B cell (primary cell): ENCODE measurements at regions not wholly inside any gene's neighbourhood (a gene's known extent, or its start where the extent isn't known, plus 50 kb on each side); places are given as distances from the start of the nearest gene placed in this dataset.

Source experiments
- ATAC-seq: fragments of 200-7000 bp; cut with Tn5 transposase; one replicate; pipeline ENCODE4 v1.10.0; 2021; ENCODE audit warnings: low read depth, mild to moderate bottlenecking, moderate number of reproducible peaks, moderate library complexity
- CTCF ChIA-PET: fragments of 350-600 bp; sonication (Branson Sonifier 250); formaldehyde crosslinking; loops from one replicate; lab custom pipeline; 2021; ENCODE audit warnings: antibody characterized with exemption, inconsistent platforms; lab: Charles Lee
- POLR2A ChIA-PET: fragments of 350-600 bp; sonication (Branson Sonifier 250); formaldehyde crosslinking; loops from one replicate; lab custom pipeline; 2021; ENCODE audit warnings: antibody characterized with exemption; lab: Charles Lee
- DNase-seq: peaks from one replicate; pipeline ENCODE4 v3.0.0; 2013
- H2AFZ ChIP-seq: 2 replicates; pipeline ENCODE4 v1.6.1; 2012; ENCODE audit warnings: mild to moderate bottlenecking, low read depth, low read length; ENCODE audit not compliant: insufficient read depth, poor library complexity, severe bottlenecking
- H3K27ac ChIP-seq, 2 donors: 1 replicate in 1 of 2; 2 replicates in 1 of 2; pipeline ENCODE4 v1.5.1; 2012 to 2013; ENCODE audit warnings: low read length in 2 of 2, mild to moderate bottlenecking in 2 of 2, moderate library complexity in 1 of 2
- H3K27me3 ChIP-seq, 4 experiments: fragments of 200-600 bp in 1 of 4; sonication (generic) in 1 of 4; replicated peaks in 1 of 4; 1 replicate in 2 of 4; 2 replicates in 2 of 4; pipeline versions ENCODE4 v1.6.1 to v1.7.0; 2013 to 2016; ENCODE audit warnings: low read length in 3 of 4, mild to moderate bottlenecking in 2 of 4, mixed read lengths in 1 of 4, moderate library complexity in 1 of 4; ENCODE audit not compliant: insufficient read depth in 4 of 4, control insufficient read depth in 3 of 4; ENCODE audit errors: control extremely low read depth in 1 of 4
- H3K36me3 ChIP-seq, 2 experiments: replicated peaks in 1 of 2; 1 replicate in 1 of 2; 2 replicates in 1 of 2; pipeline versions ENCODE4 v1.6.1 to v1.7.1; 2013; ENCODE audit warnings: low read length in 1 of 2; ENCODE audit not compliant: insufficient read depth in 2 of 2, control insufficient read depth in 1 of 2; ENCODE audit errors: control extremely low read depth in 1 of 2, extremely low read depth in 1 of 2
- H3K4me1 ChIP-seq, 2 donors: fragments of 200-600 bp in 1 of 2; sonication (generic) in 1 of 2; 1 replicate in 1 of 2; 2 replicates in 1 of 2; pipeline versions ENCODE4 v1.5.1 to v1.6.1; 2013 to 2017; ENCODE audit warnings: low read length in 2 of 2; ENCODE audit not compliant: control insufficient read depth in 2 of 2, insufficient read depth in 2 of 2
- H3K4me2 ChIP-seq: replicated peaks from 2 replicates; pipeline ENCODE3; 2012; ENCODE audit warnings: mild to moderate bottlenecking, low read depth, low read length; ENCODE audit not compliant: poor library complexity, severe bottlenecking
- H3K4me3 ChIP-seq, 5 experiments: fragments of 200-600 bp in 1 of 5; sonication (generic) in 1 of 5; 1 replicate in 3 of 5; 2 replicates in 2 of 5; pipeline versions ENCODE4 v1.5.1 to v1.7.0; 2011 to 2016; ENCODE audit warnings: low read length in 4 of 5, mild to moderate bottlenecking in 4 of 5, low read depth in 2 of 5, control low read depth in 1 of 5, moderate library complexity in 1 of 5; ENCODE audit not compliant: insufficient read depth in 1 of 5; ENCODE audit errors: control extremely low read depth in 1 of 5, extremely low read depth in 1 of 5
- H3K79me2 ChIP-seq: fragments of 200-600 bp; sonication (generic); one replicate; pipeline ENCODE4 v1.6.0; 2016; ENCODE audit warnings: low read length; ENCODE audit not compliant: control insufficient read depth, insufficient read depth
- H3K9ac ChIP-seq: fragments of 200-600 bp; sonication (generic); 2 replicates; pipeline ENCODE4 v1.6.1; 2017; ENCODE audit warnings: mild to moderate bottlenecking, low read length, moderate library complexity
- H3K9me3 ChIP-seq, 3 donors: one replicate each; pipeline versions ENCODE4 v1.6.1 to v1.7.1; 2013; ENCODE audit warnings: low read length in 2 of 3; ENCODE audit not compliant: control insufficient read depth in 2 of 3, insufficient read depth in 1 of 3; ENCODE audit errors: control extremely low read depth in 1 of 3
- H4K20me1 ChIP-seq: 2 replicates; pipeline ENCODE4 v1.6.0; 2012; ENCODE audit warnings: mild to moderate bottlenecking, low read length; ENCODE audit not compliant: insufficient read depth, control insufficient read depth, poor library complexity, severe bottlenecking
- H3K27ac Mint-ChIP-seq: one replicate; pipeline ENCODE4 v1.8.0; 2021; ENCODE audit warnings: mixed read lengths
- H3K27me3 Mint-ChIP-seq: one replicate; pipeline ENCODE4 v1.8.0; 2021; ENCODE audit warnings: mixed read lengths
- H3K4me1 Mint-ChIP-seq: one replicate; pipeline ENCODE4 v1.8.0; 2021; ENCODE audit warnings: mixed read lengths
- H3K4me3 Mint-ChIP-seq: one replicate; pipeline ENCODE4 v1.8.0; 2021; ENCODE audit warnings: mixed read lengths
- H3K9me3 Mint-ChIP-seq: one replicate; pipeline ENCODE4 v1.8.0; 2022; ENCODE audit warnings: mixed read lengths; ENCODE audit not compliant: insufficient read depth
- CTCF ChIP-seq: fragments of 200-600 bp; IDR thresholded peaks from one replicate; pipeline ENCODE4 v1.8.0; 2022; ENCODE audit warnings: antibody characterized with exemption, mild to moderate bottlenecking
- EZH2 ChIP-seq: IDR thresholded peaks from 2 replicates; pipeline ENCODE4 v1.6.1; 2012; ENCODE audit warnings: borderline replicate concordance, low read depth, mild to moderate bottlenecking, moderate library complexity, low read length; ENCODE audit not compliant: insufficient read depth, poor library complexity, severe bottlenecking
- WGBS: methylation state at CpG from one replicate; pipeline ENCODE4 v1.1.5; 2013; ENCODE audit warnings: missing lambda C conversion rate; ENCODE audit not compliant: insufficient coverage; 5-methylcytosine and 5-hydroxymethylcytosine counted together
- intact Hi-C: fragments of 100-400 bp; cut with micrococcal nuclease; formaldehyde crosslinking; loops from one replicate; pipeline ENCODE4 v1.10.0; 2022

- Histone ChIP-seq H3K27me3 (peaks cover 0 to 4% (median 0%) of the 10 kb centered on the region in 4 experiments), H4K20me1 (no peaks in the 10 kb centered on the region), H3K79me2 (no peaks in the 10 kb centered on the region), H3K4me1 (peaks cover 0 to 17% of the 10 kb centered on the region in 2 donors), H3K4me2 (no peak overlapping the region), H3K36me3 (no peaks in the 10 kb centered on the region), H3K27ac (no peak overlapping the region), H2AFZ (no peak overlapping the region), H3K4me3 (no peak overlapping the region), H3K9ac (no peak overlapping the region), H3K9me3 (no peaks in the 10 kb centered on the region)
- POLR2A ChIA-PET: no interaction called here
- Mint-ChIP-seq H3K4me1 (peaks cover 23% of the 10 kb centered on the region), H3K9me3 (no peaks in the 10 kb centered on the region), H3K27me3 (peaks cover 11% of the 10 kb centered on the region), H3K27ac (no peak overlapping the region), H3K4me3 (no peak overlapping the region)
- intact Hi-C loops: no loop called here
- no peak for TF ChIP-seq EZH2
- no peak for TF ChIP-seq CTCF
- CTCF ChIA-PET: no interaction called here
- ATAC-seq (no peak), DNase-seq (no peak)
- 73% methylated on average over 1 of the region's 1 CpG for WGBS
Measured at GRCh38 chr20:40472905-40473304, 216.1 kb downstream of the MAFB start.

GRCh38 chr20:40471261-40471629, 217.8 kb downstream of the MAFB start:
- Histone ChIP-seq H3K36me3 (no peaks in the 10 kb centered on the region), H3K27ac (no peak overlapping the region), H2AFZ (no peak overlapping the region), H3K9me3 (no peaks in the 10 kb centered on the region), H4K20me1 (no peaks in the 10 kb centered on the region), H3K4me1 (peaks cover 2 to 26% of the 10 kb centered on the region in 2 donors), H3K79me2 (no peaks in the 10 kb centered on the region), H3K4me2 (no peak overlapping the region), H3K4me3 (no peak overlapping the region), H3K27me3 (no peaks in the 10 kb centered on the region), H3K9ac (no peak overlapping the region)
- intact Hi-C loops: no loop called here
- Mint-ChIP-seq H3K4me1 (peaks cover 34% of the 10 kb centered on the region), H3K9me3 (no peaks in the 10 kb centered on the region), H3K27ac (no peak overlapping the region), H3K4me3 (no peak overlapping the region), H3K27me3 (peaks cover 6% of the 10 kb centered on the region)
- WGBS: 100% methylated on average over 3 of the region's 4 CpGs
- ATAC-seq (no peak), DNase-seq (no peak)
- ChIA-PET CTCF (no interaction called here), POLR2A (no interaction called here)
- no peak for TF ChIP-seq EZH2
- no peak for TF ChIP-seq CTCF
